Spinal cord (tissue), 9 donors: ENCODE measurements at regions not wholly inside any gene's neighbourhood (a gene's known extent, or its start where the extent isn't known, plus 50 kb on each side); places are given as distances from the start of the nearest gene placed in this dataset.

Experiments used
- DNase-seq, 6 donors: peaks; one replicate each; pipeline versions ENCODE4 v3.0.0 to v3.0.0-alpha.2; 2013 to 2015; ENCODE audit warnings: low spot score in 6 of 6, low read depth in 4 of 6
- H3K27ac ChIP-seq: one replicate; pipeline ENCODE4 v1.5.1; 2013; ENCODE audit warnings: low read depth, low read length, control low read depth
- H3K27me3 ChIP-seq: one replicate; pipeline ENCODE4 v1.6.1; 2013; ENCODE audit warnings: low read length; ENCODE audit not compliant: control insufficient read depth, insufficient read depth
- H3K36me3 ChIP-seq: one replicate; pipeline ENCODE4 v1.6.1; 2013; ENCODE audit warnings: low read length; ENCODE audit not compliant: control insufficient read depth, insufficient read depth
- H3K4me1 ChIP-seq: one replicate; pipeline ENCODE4 v1.6.1; 2013; ENCODE audit warnings: low read length; ENCODE audit not compliant: control insufficient read depth, insufficient read depth
- H3K4me3 ChIP-seq: one replicate; pipeline ENCODE4 v1.5.1; 2013; ENCODE audit warnings: low read depth, low read length, control low read depth
- H3K9me3 ChIP-seq: one replicate; pipeline ENCODE4 v1.6.1; 2013; ENCODE audit warnings: low read length; ENCODE audit not compliant: control insufficient read depth, insufficient read depth
- WGBS: methylation state at CpG from one replicate; pipeline ENCODE4 v1.1.5; 2013; ENCODE audit warnings: missing lambda C conversion rate; ENCODE audit not compliant: insufficient coverage; 5-methylcytosine and 5-hydroxymethylcytosine counted together
- donor health status: healthy.

GRCh38 chr5:75993643-75994520 lies 89.3 kb upstream of the SV2C start:
- H3K36me3 ChIP-seq = no peaks in the 10 kb centered on the region
- WGBS = 51% methylated on average over 4 of the region's 5 CpGs
- no peaks in the 10 kb centered on the region for H3K4me1 ChIP-seq
- H3K9me3 ChIP-seq = no peaks in the 10 kb centered on the region
- H3K27ac ChIP-seq = no peak overlapping the region
- H3K27me3 ChIP-seq = no peaks in the 10 kb centered on the region
- no peak overlapping the region for H3K4me3 ChIP-seq
- DNase-seq = peak in 1 of 6 donors; percentile 72

- WGBS = 63% methylated on average over 2 of the region's 6 CpGs
- H3K27me3 ChIP-seq = no peaks in the 10 kb centered on the region
- peak in 1 of 6 donors; percentile 45 for DNase-seq
- no peak overlapping the region for H3K27ac ChIP-seq
- no peaks in the 10 kb centered on the region for H3K4me1 ChIP-seq
- H3K36me3 ChIP-seq = no peaks in the 10 kb centered on the region
- H3K9me3 ChIP-seq = no peaks in the 10 kb centered on the region
- no peak overlapping the region for H3K4me3 ChIP-seq
Measured at GRCh38 chr5:75993183-75993582, 90.0 kb upstream of the SV2C start.

- no peak for DNase-seq
- no peak overlapping the region for H3K27ac ChIP-seq
Measured at GRCh38 chr5:75992753-75993152, 90.4 kb upstream of the SV2C start.

GRCh38 chr5:75985077-75985476 lies 98.1 kb upstream of the SV2C start:
- no peak for DNase-seq
- Histone ChIP-seq H3K9me3 (no peaks in the 10 kb centered on the region), H3K4me3 (no peak overlapping the region), H3K4me1 (no peaks in the 10 kb centered on the region), H3K36me3 (no peaks in the 10 kb centered on the region), H3K27ac (no peak overlapping the region), H3K27me3 (no peaks in the 10 kb centered on the region)
- WGBS = 80% methylated on average over 2 of the region's 3 CpGs

More at GRCh38 chr5:75992753-75993152, 90.4 kb upstream of the SV2C start:
- H3K27me3 ChIP-seq = no peaks in the 10 kb centered on the region
- H3K4me1 ChIP-seq = no peaks in the 10 kb centered on the region
- no peaks in the 10 kb centered on the region for H3K36me3 ChIP-seq
- no peak overlapping the region for H3K4me3 ChIP-seq
- no peaks in the 10 kb centered on the region for H3K9me3 ChIP-seq

GRCh38 chr5:75975496-75975895 lies 107.7 kb upstream of the SV2C start:
- Histone ChIP-seq H3K4me1 (no peaks in the 10 kb centered on the region), H3K27ac (no peak overlapping the region), H3K9me3 (no peaks in the 10 kb centered on the region), H3K27me3 (no peaks in the 10 kb centered on the region), H3K4me3 (no peak overlapping the region), H3K36me3 (no peaks in the 10 kb centered on the region)
- DNase-seq = peak in 2 of 6 donors; percentile 7 to 66
- WGBS = 80% methylated on average over 2 of the region's 5 CpGs

- no peaks in the 10 kb centered on the region for H3K27me3 ChIP-seq
- WGBS = no CpG with 5 or more reads among the region's 1 CpG
- peaks cover 5% of the 10 kb centered on the region for H3K9me3 ChIP-seq
- H3K4me3 ChIP-seq = no peak overlapping the region
- no peaks in the 10 kb centered on the region for H3K4me1 ChIP-seq
- no peak for DNase-seq
- H3K36me3 ChIP-seq = no peaks in the 10 kb centered on the region
- no peak overlapping the region for H3K27ac ChIP-seq
Measured at GRCh38 chr5:75965292-75965691, 117.9 kb upstream of the SV2C start.

GRCh38 chr5:75964008-75964407 lies 119.2 kb upstream of the SV2C start:
- H3K4me1 ChIP-seq = no peaks in the 10 kb centered on the region
- no peaks in the 10 kb centered on the region for H3K36me3 ChIP-seq
- H3K27me3 ChIP-seq = no peaks in the 10 kb centered on the region
- no peak overlapping the region for H3K4me3 ChIP-seq
- no peak overlapping the region for H3K27ac ChIP-seq
- no peak for DNase-seq
- peaks cover 5% of the 10 kb centered on the region for H3K9me3 ChIP-seq
- no CpG with 5 or more reads among the region's 2 CpGs for WGBS

- DNase-seq = no peak
- peaks cover 5% of the 10 kb centered on the region for H3K9me3 ChIP-seq
- no peak overlapping the region for H3K27ac ChIP-seq
- H3K4me3 ChIP-seq = no peak overlapping the region
- H3K27me3 ChIP-seq = no peaks in the 10 kb centered on the region
- no peaks in the 10 kb centered on the region for H3K36me3 ChIP-seq
- no peaks in the 10 kb centered on the region for H3K4me1 ChIP-seq
- WGBS = no CpG with 5 or more reads among the region's 2 CpGs
Measured at GRCh38 chr5:75963554-75963953, 119.6 kb upstream of the SV2C start.

GRCh38 chr5:75961818-75962217 lies 121.4 kb upstream of the SV2C start:
- no peaks in the 10 kb centered on the region for H3K4me1 ChIP-seq
- no CpG with 5 or more reads among the region's 1 CpG for WGBS
- no peaks in the 10 kb centered on the region for H3K36me3 ChIP-seq
- H3K27ac ChIP-seq = no peak overlapping the region
- no peak for DNase-seq
- peaks cover 2% of the 10 kb centered on the region for H3K9me3 ChIP-seq
- H3K27me3 ChIP-seq = no peaks in the 10 kb centered on the region
- no peak overlapping the region for H3K4me3 ChIP-seq

- Histone ChIP-seq H3K4me1 (no peaks in the 10 kb centered on the region), H3K9me3 (no peaks in the 10 kb centered on the region), H3K4me3 (no peak overlapping the region), H3K27me3 (no peaks in the 10 kb centered on the region), H3K36me3 (no peaks in the 10 kb centered on the region), H3K27ac (no peak overlapping the region)
- peak in 1 of 6 donors; percentile 23 for DNase-seq
Measured at GRCh38 chr5:75960129-75960528, 123.1 kb upstream of the SV2C start.
